Left forelimb (tissue), 1 donor: ENCODE measurements at regions not wholly inside any gene's neighbourhood (a gene's known extent, or its start where the extent isn't known, plus 50 kb on each side); places are given as distances from the start of the nearest gene placed in this dataset.

Source experiments
- DNase-seq: peaks from one replicate; pipeline ENCODE4 v3.0.0-alpha.2; 2018; ENCODE audit warnings: low spot score

DNA sequence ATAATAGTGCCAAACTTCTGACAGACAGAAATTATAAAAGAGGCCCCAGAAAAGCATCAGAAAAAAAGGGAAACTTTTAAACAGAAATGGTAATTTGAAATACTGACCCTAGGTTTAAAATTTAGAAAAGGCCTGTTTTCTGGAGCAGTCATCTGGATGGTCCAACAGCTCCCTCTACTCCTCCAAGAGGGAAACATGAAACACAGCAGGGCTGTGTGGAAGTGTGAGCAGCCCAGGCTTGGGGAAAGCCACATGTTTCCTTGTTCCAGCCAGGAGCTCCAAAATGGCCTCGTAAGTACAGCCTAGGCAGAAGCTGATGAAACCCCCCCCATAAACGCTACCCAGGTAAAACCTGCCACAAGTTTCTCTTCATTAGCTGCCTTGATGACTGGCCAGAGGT lies 499.3 kb upstream of the ADAMTS16 start:
- DNase-seq = no peak

DNA sequence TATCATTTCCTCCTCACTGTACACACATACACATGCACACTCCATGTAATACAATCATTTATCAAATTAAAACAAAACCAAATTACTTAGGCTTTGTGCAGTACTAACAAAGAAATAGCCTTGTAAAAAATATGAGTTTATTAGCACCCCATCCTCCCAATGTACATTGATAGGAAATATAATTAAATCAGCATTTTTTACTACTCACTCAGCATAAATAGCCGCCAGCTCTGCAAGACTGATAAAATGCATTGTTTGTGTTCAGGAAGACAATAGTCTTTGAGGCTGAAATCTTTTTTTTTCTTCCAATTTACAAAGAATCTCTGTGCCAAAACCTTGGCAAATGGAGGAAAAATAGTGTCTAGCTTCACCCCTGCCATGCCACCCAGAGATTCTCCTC lies 497.6 kb upstream of the ADAMTS16 start:
- no peak for DNase-seq

DNA sequence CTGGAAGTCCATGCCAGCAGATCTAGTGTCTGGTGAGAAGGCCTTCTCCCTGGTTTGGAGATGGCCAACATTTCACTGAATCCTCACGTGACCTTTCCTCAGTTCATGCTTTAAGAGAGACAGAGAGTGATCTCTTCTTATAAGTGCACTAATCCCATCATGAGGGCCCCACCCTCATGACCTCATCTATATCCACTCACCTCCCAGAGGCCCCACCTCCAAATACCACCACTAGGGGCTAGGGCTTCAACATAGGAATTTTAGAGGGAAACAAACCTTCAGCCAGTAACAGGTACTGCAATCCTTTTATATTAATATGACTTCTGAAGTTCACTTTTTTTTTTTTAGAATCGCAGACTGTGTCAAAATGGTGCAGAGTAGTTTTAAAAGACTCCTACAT lies 496.9 kb upstream of the ADAMTS16 start:
- no peak for DNase-seq

DNA sequence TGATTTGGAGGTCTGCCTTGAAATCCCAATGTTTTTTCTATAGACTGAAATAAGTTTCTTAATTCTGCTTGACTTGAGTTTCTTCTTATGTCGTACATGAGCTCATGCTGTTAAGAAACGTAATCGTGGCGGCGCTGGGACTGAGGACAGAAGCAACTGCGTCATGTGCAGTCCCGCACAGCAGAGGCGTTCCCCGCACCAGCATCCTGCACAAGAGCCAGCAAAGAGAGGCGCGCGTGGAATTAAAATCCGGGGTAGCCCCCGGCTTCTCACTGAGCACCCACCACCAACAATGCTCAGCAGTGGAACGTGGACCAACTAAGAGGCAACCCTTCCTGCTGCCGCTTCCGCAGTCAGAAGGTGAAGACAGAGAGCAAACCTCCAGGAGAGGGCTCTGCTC lies 496.2 kb upstream of the ADAMTS16 start:
- DNase-seq = no peak

DNA sequence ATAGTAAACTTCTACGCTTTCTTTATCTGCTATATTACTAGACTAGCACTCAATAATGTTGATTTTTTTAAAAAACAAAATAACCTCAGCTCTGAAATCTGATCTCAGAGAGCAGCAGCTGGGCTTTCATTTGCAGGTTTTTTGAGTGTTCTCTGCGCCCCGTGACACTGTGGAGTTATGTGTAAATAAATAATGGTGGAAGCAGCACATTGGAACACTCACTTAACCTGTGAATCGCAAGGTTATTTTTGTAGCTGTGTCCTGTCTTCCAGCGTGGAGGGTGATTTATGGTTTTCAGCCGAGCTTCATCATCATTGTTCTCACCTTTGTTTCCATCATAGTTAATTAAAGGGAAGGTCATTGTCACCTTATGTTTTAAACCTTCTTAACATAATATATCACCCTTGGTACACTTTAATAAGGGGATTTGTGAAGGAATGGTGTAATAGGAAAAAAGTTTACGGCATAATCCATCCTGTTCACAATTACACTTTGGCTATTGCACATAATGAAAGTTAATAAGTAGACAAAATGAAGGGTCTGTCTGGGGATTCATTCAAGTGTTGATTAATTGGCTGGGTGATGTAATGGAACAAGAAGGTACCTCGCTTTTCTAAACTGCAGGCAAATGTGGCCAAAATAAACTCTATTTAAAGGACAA lies 493.3 kb upstream of the ADAMTS16 start:
- no peak for DNase-seq

DNA sequence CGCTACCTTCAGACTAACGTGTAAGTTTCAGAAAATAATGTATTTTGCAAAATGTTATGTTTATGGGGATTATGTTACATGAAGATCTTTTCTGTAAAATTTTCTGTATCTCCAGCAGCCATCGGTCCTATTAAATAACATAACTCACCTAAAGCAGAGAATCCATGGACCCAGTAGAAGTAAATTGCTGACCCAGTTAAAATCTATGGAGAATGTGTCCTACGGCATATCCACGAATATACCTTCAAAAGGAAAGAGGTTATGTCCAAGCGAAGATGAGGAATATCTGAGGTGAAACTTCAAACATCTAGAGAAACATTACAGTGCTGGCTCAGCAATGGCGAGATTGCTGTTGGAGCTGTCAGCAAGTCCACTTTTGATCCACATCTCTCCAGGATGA lies 492.2 kb upstream of the ADAMTS16 start:
- DNase-seq = no peak

DNA sequence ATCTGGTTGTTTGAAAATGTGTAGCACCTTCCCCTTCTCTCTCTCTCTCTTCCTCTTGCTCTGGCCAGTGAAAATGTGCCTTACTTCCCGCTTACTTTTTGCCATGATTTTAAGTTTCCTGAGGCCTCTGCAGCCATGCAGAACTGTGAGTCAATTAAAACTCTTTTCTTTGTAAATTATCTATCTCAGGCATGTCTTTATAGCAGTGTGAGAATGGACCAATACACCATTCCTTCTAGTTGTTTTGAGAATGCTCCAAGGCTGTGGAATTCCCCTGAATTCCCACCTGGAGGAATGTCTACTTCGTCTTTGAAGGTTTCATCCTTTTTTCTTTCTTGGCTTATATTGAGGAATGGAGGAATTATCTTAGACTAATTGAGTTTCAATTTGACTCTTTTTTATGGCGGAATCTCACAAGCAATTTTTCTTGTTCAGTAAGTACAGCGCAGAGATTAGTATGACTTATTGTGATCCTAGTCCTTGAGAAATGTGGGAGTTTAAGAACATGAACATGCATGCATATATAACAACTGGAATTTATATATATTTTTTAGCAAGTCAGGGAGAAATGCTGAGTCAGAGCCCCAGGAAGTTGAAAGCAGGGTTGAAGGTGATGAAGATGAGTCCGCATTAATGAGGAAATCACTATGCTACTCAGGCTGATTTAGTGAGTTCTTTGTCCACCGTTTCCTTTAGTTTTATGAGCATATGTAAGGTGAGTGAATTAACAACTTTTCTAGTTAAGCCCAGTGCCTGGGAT lies 488.1 kb upstream of the ADAMTS16 start:
- DNase-seq = no peak

DNA sequence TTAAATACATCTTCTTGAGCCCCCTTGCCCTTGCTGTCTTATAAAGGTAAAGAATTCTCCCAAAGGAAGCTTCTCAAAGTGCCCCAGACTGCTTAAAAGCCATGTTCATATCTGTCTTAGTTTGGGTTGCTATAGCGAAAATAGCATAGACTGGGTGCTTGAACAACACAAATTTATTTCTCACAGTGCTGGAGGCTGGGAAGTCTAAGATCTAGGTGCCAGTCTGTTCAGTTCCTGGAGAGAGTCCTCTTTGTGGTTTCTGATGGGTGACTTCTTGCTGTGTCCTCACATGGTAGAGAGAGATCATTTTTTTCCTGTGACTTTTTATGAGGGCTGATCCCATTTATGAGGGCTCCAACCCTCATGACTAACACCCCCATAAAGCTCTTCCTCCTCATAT lies 486.7 kb upstream of the ADAMTS16 start:
- DNase-seq = no peak

DNA sequence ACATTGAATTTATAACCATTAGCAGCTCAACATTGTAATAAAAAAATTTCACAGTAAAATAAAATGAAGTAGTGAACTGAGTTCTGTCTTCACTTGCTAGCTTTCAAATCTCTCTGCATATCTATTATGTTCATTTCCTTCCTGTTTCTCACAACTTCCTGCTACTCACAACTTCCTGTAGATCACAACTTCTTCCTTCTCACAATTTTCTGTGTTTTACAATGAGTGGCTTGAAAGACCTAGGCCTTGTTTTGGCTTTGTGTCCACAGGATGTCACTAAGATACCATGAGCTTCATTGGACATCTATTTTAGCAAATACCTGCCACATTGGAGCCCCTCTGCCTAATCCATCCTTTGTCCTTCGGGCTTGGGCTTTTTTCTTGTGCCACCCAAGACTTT lies 480.3 kb upstream of the ADAMTS16 start:
- DNase-seq = no peak

DNA sequence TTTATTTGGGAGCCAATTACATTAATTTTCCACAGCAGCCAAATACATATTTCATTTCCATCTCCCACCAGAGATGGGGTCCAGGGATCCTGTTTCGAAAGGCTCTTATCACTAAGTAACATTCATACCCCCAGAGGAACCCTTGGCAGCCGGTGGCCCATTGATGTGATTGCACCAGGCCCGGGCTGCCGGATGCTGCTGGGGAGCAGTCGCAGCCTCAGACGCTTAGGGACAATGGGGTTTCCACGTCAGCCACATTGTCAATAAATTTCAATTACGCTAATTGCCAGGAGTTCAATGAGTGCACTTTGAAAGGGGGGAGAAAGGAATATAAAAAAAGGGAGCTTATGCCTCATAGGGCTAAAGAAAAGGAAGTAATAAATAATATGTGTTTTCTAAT lies 478.8 kb upstream of the ADAMTS16 start:
- DNase-seq = no peak

DNA sequence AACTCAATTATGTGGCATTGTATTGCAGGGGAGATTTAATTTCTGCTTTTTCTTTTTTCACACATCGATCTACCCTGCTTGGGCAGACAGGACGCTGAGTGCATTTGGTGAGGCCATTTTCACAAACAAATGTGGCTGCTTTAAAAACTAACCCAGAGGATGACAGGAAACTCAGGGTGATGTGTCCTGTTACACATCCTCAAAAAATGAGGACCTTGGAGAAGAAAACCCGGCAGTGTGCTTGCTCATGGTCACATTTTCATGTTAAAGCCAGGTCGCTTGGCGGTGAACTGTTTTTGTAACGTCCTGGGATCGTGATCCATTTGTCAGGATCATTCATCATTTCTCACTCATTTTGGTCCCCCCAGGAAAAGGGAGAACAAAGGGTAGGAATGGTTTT lies 478.3 kb upstream of the ADAMTS16 start:
- no peak for DNase-seq

DNA sequence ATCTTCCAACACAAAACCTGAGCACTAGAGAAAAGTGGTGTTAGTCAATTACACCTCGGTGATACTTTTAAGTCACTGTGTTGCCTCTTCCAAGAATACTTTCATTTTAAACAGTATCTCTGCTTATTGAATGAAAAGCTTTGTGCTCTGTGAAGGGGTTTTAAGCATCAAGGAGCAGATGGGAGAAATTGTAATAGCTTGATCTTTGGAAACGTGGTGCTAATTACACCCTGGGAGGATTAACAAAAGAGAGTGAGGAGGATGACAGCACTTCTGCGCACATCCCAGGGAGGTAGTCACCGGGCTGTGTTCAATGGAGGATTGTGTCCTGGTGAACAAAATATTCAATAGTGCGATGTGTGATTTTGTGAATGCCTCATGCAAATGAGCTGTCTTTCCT lies 477.4 kb upstream of the ADAMTS16 start:
- DNase-seq = no peak

DNA sequence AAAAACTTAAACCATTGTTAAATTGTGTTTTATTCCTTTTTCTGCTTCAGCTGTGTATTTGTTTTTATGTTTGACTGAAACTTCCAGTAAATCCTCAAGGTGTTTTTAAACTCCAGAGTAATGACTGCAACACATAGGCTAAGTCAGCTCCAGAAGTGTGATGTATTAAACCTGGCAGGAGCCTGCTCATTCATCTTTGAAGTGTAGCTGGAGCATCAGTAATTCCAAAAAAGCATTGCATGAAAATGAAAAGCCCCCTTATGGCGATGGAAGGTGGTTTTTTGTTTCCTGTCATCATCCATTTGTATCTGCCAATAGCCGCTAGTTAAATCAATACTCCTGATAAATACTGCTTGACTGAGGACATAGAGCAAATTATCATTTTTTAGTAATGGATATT lies 474.2 kb upstream of the ADAMTS16 start:
- DNase-seq = no peak

DNA sequence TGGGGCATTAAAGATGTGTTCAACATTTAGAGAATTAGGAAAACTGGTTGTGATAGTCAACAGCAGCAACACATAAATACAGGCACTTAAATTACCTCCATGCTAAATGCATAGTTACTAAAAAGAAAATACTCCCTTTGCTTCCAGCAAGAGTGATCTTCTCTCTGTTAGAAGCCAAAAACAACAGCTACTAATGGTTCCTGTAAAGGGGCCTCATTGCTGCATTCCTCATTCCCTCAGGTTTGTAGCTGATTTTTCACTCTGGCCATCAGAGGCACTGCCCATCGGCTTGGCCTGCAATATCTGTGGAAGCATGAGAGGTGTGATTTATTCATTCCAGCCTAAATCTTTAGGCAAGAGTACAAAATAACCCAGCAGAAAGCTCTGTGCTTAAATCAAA lies 466.0 kb upstream of the ADAMTS16 start:
- DNase-seq = no peak

DNA sequence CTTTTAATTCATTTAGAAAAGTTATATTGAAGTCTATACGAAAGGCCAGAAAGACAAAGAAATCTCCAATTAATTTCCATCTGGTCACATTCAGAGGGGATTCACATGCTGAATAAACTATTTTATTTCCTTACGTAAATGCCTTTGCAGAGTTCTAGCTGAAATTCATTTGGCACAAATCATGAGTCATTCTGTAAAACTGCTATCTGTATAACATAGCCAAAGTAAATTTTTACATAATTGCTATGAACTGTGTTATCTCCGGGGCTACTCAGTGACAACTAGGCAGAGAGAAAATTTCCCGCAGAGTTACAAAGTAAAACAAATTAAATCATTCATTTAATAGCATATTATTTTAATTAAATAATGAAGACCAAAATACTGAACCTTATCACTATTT lies 463.2 kb upstream of the ADAMTS16 start:
- DNase-seq = no peak

DNA sequence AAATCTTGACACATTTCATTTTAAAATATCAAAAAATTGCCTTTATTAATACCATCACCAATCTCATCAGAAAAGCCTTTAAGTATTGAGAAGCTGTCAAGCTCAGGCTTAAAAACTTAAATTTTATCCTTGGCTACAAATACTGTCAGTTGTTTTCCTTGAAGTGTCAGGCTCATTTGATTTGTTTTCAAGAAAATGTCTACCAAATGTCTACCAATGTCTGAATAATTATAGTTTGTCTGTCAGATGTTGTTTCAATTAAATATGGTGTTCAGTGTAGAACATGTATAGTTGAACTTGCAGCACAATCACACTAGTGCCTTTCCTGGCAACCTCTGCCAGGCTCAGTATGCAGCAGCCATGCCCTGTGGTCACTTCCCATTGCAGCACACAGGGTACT lies 455.2 kb upstream of the ADAMTS16 start:
- no peak for DNase-seq

DNA sequence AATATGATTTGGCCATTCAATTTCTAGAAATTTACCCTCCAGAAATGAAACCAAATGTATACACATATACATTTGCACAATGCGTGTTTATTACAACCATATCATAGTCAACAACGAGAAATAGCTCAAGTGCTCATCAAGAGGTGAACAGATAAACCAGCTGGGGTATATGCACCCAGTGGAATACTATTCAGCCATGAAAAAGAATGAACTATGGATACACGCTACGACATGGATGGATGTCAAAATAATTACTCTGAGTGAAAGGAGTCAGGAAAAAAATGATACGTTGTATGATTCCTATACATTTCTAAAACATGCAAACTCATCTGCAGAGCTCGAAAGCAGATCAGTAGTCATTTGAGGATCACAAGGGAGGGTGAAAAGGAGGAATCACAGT lies 441.5 kb upstream of the ADAMTS16 start:
- DNase-seq = no peak

DNA sequence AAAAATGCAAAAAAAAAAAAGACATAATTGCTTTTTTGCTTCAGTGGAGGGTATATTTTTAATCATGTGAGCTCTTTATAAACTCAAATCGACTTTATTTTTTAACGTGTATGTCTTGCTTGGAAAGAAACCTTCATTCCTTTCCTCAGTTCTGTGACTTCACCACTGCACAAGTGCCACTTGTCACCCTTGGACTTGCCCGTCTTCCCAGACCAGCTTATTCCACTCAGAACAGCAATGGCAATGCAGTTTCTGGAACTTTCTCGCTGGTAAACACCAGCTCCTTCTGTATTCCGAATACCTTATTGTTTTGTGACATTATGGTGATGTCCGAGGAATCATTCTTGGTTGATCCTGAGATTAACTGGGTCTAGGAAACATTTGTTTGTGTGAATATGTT lies 440.5 kb upstream of the ADAMTS16 start:
- no peak for DNase-seq

DNA sequence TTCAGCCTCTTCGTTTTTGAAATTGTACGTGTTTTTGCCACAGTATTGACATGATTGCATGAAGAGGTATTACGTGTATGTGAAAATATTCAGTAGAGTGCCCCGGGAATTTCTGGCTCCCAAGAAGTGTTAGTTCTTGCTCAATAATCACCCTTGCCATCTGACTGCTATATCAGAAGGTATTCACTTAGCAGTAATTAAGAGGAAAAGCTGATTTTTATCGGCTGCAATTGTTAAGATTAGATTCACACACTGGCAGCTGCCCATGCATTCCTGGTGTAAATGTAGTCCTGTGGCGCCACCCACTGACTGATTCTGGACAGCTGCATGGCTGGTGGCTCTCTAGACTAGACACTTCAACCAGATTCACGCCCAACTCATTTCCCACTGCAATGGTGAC lies 440.1 kb upstream of the ADAMTS16 start:
- DNase-seq = peak; percentile 75

DNA sequence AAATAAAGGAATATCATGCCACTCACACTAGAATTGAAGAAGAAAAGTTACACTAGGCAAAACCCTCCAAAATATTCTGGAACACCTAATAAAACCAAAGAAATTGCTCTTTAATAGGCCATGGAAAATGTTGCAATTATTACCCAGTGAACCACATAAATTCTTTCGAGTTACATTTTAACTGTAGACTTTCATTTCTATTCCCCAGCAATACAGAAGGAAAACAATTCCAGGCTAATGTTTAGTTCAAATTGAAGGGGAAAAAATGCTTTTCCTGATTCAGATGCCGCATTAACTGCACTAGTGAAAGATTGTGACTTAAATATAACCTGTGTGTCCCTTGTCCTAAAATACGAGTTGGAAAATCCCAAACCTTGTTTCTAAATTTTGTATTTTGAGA lies 439.3 kb upstream of the ADAMTS16 start:
- no peak for DNase-seq

DNA sequence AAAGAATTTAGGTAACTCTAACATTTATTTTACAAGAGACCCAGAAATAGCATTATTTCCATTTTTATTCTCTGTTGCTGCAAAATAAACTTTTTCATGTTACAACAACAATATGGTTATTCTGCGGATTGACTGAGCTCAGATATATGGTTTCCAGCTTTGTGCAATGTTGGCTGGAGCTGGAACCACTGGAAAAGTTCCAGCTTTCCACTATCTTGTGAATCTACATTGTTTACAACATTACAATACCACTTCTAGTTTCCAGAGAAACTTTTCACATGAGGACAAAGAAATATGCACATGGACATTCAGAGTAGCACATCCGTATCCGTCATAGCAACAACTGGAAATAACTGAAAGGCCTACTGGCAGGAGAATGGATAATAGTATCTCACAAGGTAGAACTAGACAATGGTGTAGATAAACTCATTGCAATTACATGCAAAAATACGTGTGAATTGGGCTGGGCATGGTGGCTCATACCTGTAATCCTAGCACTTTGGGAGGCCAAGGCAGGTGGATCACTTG lies 436.1 kb upstream of the ADAMTS16 start:
- DNase-seq = no peak

DNA sequence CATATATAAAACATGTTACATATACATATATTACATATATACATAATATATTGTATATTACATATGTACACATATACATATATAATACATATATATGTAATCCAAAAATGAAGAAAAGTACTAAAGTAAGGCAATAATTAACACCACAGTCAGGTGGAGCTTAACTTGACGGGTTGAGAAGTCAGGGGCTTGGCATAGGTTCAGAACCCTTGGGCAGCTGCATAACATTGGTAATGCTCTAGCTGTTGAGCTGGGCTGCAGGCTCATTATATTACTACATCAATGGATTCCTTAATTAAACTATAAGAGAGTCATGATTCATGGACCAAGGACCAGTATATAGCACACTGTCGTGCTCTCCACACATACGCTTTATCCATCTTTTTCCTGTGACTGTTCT lies 435.2 kb upstream of the ADAMTS16 start:
- no peak for DNase-seq

DNA sequence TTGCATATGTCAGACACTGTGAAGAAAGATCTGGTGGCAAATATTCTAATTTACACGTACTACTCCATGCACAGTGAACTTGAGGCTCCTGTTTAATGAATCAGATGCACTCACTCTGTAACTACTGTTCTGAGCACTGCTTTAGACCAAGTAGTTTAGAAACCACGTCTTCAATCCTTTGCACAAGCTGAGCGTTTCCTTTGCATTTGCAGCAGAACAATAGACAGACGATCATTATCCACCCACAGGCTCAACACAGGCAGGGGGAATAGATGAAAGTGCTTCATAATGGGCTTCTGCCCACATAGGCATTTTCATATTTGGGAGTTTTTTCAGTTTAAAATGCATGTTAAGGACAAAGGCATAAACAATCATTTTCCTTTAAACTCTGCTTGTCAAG lies 423.3 kb upstream of the ADAMTS16 start:
- no peak for DNase-seq

DNA sequence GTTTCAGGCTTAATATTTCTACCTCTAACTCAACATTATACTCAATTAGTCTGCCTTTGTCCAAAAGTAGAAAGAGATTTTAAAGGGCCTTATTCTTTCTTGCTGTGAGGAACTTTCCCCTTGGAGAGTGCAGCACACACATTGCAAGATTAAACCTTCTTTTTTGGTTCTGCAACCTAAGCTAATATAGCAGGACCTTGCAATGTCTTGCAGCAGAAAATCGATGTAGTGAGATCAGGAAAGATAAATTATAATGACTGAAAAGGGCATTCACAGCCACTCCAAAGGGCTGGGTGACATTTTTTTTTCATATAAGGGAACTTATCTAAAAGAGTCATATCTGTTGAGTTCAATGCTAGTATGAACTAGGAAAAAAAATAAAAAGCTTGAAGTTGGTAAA lies 422.7 kb upstream of the ADAMTS16 start:
- DNase-seq = no peak
